Middle frontal gyrus (tissue), 1 donor: ENCODE measurements at regions not wholly inside any gene's neighbourhood (a gene's known extent, or its start where the extent isn't known, plus 50 kb on each side); places are given as distances from the start of the nearest gene placed in this dataset.

Source experiments
- DNase-seq: peaks from one replicate; pipeline ENCODE4 v3.0.0-alpha.2; 2015; ENCODE audit warnings: low spot score; ENCODE audit errors: extremely low spot score

DNA sequence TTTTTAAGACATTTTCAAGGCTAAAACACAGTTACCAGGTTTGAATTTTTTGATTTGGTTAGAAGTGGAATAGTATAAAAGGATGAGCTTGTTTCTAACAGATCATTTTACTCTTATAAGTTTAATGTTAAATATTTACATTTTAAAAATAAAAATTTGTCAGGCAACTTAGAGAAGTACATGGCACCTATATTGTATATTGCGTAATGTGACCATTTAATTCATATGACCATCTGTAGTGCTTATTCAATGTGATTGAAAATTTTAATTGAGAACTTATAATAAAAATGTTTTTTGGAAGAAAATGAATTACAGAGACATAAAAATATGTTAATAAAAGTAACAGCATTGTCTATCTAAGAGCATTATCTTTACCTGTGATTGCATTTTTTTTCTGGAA is 1632.4 kb downstream of the RPA4 start:
- DNase-seq, result no peak

DNA sequence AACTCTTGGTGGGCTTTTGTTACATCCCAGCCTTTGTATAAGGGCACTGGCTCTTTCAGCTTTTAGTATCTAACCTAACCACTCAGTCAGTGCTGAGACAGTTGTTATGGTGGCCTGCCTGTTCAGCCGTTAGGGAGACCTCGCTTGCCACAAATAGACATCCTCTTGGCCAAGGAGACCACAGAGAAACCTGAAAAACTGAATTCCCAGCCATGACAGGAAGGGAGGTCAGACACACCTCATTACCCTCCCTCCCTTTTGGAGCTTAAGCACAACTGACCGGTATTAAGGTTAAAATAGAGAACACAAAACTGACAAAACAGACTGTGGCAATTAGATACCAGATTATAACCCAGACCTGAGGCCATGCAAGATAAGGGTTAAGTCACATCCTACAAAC is 1639.3 kb downstream of the RPA4 start:
- DNase-seq, result no peak

DNA sequence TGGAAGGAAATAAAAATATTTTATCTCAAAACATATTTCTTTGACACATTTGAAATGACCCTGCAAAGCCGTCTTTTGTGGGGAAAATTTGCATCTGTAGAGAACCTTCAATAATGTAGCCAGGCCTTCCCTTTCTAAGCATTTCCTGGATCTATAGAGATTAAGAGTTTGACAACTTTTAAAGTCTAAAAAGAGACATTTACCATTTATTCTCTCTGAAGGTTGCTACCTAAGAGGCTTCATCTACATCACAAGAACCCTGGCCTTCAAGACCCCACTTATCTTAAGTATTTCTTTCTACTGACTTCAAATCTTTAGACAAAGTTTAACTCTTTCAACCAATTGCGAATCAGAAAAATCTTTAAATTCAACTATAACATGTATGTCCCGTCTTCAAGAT is 1639.8 kb downstream of the RPA4 start:
- no peak for DNase-seq

DNA sequence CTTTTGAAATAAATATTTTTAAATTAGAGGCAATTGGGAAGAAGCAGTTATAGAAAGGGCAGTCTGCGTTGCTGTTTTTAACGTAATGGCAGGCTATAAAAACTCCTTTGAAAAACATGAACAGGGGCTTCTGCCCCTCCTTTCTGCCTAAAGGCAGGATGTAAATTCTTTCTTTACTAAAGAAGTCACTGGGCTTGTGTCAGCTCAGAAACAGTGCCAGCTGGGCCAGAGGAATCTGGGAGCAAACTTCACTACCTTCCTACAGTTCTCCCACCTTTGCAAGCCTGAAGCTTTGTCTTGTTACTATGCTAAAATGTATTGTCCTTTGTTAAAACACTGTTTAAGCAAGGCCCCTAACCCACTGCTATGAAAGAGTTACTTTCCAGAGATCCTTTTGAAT is 1664.8 kb downstream of the RPA4 start:
- no peak for DNase-seq

DNA sequence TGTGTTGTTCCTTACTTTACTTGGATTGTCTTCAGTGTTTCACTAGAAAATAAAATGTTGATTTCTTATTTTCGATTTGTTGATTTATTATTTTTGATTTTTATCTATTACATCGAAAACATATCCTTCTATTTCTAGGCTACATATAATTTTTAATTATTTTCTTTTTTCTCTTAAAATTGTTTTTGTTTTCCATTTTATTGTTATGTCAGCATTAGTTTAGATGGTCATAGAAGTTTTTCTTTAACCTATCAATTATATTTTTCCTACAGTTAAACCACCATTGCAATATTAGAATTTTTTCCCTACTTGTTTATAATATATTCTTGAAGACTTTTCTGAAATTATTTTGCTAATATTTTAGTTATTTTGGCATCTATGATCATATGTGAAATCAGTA is 1685.1 kb downstream of the RPA4 start:
- no peak for DNase-seq

DNA sequence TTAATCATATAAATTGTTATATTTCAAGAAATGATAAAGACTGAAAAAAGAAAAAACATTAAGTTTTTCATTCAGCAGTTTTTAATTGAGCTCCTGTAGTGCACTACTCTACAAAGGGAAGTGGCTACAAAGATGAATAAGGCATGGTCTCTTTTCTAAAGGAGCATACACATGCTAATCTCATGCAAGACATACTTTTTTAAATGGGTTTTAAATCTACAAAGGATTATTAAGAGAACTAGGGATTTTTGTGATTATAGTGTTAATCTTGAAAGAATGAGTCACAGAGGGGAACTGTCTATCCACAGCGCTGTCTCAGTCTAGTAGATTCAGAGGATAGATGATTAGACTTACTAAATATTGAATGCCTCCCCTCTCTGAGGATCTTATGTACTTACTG is 1722.2 kb downstream of the RPA4 start:
- DNase-seq, result no peak

DNA sequence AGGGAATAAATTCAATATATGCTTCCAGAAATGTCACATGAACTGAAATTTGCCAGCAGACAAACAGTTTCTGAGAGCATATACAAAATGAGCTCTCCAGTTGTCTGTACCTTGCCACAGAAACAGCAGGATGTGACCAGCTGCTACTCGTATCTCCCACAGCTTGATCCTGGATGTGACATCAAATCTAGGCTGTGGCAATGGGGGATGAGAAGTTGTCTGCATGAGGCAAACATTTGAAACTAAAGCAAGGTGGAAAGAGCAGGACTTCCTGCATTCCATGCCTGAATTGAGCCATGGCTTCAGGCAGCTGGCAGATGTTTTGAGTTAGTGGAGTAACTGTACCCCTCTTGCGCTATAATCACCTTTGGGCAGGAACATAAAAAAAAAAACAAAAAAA is 1724.0 kb downstream of the RPA4 start:
- DNase-seq, result no peak

DNA sequence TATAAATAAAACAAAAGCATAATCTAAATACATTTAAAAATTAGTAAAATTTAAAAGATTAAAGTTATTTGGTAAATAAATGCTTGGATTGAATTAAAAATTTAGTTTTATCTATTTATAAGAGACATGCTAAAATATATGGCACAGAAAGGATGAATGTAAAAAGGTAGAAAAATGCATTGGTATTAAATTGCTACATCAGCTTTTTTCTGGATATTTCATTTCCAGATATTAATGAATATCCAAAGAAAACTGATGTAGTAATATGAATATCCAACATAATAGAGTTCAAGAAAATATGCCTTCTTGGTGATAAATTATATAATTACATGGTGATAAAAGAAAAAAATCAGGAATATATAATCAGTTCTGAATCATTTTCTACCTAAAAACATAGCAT is 1743.9 kb downstream of the RPA4 start:
- no peak for DNase-seq

DNA sequence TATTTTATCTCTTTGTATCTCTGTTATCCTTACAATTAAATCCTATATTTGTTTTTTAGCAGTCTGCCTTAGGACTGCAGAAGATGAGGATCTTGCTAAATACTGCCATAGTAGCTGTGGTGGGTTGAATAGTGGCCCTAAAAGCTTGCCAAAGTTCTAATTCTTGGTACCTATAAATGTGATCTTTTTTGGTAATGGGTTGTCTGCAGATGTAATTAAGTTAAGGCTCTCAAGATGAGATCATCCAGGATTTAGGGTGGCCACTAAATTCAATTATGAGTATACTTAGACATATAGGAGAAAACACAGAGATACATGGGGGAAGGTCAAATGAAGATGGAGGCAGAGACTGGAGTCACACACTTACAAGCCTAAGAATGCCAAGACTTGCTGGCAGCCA is 1753.7 kb downstream of the RPA4 start:
- DNase-seq, result no peak

DNA sequence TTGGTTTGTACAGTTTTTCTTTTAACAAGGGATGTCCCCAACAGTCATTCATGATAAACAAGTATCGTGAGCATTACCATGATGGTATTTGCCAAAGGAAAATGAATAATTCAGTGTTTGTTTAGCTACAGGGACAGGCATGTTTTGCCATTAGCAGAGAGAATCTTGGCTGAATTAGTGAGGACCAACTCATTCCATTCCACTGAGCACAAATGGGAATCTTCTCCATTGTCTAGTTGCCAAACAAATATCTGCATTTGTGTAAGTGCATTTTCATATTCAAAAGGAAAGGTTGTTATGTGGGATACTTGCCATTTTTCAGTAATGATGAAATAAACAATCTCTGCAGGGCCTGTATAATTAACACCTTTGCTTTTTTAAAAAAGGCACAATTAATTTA is 1762.6 kb downstream of the RPA4 start:
- DNase-seq, result no peak

DNA sequence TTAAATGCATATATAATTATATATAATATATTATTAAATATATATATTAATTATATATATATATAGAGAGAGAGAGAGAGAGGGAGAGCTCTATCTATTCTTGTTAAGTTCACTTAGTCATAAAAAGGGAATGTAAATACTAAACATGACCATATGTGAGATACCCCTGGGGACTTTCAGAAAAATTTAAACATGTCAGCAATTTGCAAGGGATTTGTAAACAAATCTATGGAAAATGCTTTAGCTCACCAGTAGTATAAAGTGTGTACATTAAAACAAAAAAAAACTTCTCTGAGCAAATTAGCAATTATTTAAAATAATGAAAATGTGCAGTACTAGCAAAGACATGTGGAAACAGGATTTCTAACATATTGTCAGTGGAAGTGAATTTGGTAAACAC is 1755.5 kb downstream of the PCDH19 start:
- no peak for DNase-seq
